GM19397 (cell line): ENCODE measurements at regions not wholly inside any gene's neighbourhood (a gene's known extent, or its start where the extent isn't known, plus 50 kb on each side); places are given as distances from the start of the nearest gene placed in this dataset.
"Not testable (repeated sequence)": the region's sequence is repeated elsewhere in the genome, so short reads cannot be mapped to it uniquely, and the experiment has no call there.

Experiments
- ATAC-seq: cut with Tn5 transposase; IDR thresholded peaks from one replicate; pipeline ENCODE4 v1.9.1; 2021; ENCODE audit warnings: mild to moderate bottlenecking, moderate library complexity; ENCODE audit not compliant: unreplicated experiment

- no peak for ATAC-seq
Observed at GRCh38 chr12:124159655-124160054, 135.2 kb upstream of the RFLNA start.

DNA sequence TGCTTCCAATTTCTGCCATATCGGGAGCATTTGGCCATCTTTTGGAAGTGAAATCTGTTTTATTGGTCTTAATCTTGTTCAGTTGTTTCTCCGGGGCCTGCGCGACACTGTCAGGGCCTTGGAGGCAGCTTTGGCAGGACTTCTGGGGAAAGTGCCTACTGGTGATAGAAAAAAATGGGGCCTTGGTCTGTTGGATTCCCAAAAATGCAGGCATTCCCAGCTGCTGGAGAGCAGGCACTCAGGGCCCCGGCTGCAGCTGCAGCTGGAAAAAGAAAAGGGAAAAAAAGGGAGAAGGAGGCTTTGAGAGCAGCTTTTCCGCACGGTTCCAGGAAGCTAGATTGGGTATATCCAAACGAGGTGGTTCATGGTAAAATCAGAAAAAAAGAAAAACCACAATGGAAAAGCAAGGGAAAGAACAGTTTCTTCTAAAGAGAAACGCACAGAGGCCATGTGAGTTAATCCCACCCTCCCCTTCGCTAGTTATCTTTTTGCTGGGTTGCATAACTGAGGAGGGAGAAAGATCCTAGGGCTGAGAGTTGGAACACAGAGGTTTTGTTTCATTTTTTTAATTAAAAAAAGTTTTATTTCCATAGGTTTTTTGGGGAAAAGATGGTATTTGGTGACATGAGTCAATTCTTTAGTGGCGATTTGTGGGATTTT lies 134.7 kb upstream of the RFLNA start:
- no peak for ATAC-seq

- ATAC-seq = not testable (repeated sequence)
Observed at GRCh38 chr12:124161402-124161801, 133.5 kb upstream of the RFLNA start.

- no peak for ATAC-seq
Observed at GRCh38 chr12:124162151-124163110, 132.5 kb upstream of the RFLNA start.

DNA sequence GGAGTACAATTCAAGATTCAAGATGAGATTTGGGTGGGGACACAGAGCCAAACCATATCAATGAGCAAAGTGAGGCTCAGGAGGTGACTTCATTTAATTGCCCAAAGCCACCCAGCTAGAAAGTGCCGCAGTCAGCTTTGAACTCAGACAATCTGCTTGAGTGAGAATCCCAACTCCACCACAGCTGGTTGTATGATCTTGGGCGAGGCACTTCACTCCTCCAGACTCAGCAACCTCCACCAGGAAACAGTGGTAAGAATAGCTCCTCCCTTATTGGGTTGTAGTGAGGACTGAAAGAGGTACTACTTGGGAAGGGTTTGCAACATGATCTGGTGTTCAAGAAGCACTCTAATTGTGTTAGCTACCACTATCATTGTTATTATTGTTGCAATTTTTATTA lies 129.2 kb upstream of the RFLNA start:
- no peak for ATAC-seq

DNA sequence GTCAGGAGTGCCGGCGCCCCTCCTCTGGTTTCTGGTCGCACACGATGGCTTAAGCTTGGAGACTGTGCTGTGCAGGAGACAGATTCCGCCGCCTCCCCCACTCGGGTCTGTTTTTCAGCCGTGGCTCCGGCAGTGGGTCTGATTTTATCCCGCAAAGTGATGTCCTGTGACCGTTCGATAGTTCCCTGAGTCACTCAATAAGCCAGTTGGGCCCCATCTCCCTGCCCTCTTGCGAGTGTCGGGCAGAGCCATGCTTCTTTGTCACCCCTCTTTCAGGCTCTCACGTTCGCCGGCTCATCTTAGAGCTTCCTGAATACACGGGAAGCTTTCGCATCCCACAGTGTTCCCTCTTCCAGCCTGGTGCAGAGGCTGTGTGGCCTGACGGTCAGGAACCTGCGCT lies 127.8 kb upstream of the RFLNA start:
- no peak for ATAC-seq

GRCh38 chr12:124168016-124168786 lies 126.7 kb upstream of the RFLNA start:
- ATAC-seq = no peak

- ATAC-seq = no peak
Observed at GRCh38 chr12:124169577-124170284, 125.2 kb upstream of the RFLNA start.

- ATAC-seq = no peak
Observed at GRCh38 chr12:124170760-124171159, 124.1 kb upstream of the RFLNA start.

- ATAC-seq = no peak
Observed at GRCh38 chr12:124171231-124171979, 123.5 kb upstream of the RFLNA start.

DNA sequence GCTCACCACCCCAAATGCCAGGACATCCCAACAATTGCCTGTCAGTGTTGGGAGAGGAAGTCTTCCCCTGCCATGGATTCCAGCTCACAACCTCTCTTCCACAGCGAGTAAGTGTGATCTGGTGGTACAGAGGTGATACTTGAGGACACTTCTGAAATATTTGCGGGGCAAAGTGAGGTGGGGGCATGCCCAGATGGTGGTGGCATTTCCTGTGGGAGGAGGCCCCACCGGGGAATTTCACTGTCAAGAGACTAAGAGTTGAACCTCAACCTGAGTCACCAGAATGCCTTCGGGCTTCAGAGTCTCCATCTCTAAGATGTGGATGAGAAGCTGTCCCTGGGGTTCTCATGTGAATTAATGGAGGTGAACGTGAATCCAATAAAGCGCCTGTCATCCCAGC lies 122.3 kb upstream of the RFLNA start:
- ATAC-seq = no peak

DNA sequence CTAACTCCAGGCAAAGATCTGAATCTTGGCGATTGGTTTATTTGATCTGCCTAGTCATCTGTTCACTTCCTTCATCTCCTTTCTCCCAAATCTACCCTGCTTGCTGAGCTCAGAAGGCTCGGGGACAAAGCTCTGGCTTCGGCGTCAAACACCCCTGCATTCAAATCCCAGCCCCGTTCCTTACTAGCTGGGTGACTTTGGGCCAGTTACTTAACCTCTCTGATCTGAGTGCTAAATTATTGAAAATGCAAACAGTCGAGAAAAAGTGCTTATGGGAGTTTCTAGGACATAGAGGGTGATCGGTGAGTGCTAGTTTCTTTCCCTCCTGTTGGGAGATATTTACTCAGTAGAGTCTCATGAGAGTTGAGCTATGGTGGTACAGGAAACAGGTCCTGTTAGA lies 121.2 kb upstream of the RFLNA start:
- ATAC-seq = no peak

DNA sequence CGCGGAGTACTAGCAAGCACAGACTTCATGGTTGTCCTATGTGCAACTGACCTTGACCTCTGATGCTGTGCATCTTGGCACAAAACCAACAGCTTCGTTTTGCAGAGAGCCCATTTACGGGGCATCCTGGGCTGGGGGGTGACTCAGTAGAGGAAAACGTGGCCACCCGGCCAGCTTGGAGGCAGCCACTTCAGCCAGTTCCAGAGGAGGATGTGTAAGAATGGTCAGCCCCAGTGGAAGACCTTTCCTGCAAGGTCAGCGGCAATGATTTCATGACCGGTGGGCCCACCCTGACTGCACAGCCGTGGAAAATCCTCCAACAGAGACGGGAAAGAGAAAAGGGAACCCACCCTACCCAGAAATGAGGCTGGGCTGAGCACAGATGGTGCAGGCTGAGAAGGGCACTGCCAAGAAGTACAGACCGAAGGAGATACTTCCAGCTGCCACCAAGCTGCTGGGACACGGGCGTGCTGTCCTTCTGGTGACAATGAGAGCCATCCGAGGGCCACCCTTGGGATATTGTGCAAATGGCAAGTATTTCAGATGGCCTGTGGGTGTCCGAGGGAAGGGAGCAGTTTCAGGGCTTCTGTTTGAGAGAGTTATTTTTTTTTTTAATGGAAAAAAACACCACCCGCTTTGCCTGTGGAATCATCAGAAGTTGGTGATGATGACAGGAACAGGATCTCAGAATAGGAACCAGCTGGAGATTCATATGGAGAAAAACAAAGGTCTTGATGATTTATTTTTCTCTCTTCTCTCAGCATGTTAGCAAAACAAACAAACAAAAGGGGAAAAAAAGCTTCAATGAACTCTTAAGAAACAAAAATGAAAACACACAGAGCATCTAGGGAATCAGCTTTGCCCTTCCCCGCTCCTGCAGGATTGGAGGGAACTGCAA lies 120.2 kb upstream of the RFLNA start:
- ATAC-seq = no peak

- no peak for ATAC-seq
Observed at GRCh38 chr12:124175704-124176103, 119.2 kb upstream of the RFLNA start.

- ATAC-seq = no peak
Observed at GRCh38 chr12:124177276-124177950, 117.5 kb upstream of the RFLNA start.

DNA sequence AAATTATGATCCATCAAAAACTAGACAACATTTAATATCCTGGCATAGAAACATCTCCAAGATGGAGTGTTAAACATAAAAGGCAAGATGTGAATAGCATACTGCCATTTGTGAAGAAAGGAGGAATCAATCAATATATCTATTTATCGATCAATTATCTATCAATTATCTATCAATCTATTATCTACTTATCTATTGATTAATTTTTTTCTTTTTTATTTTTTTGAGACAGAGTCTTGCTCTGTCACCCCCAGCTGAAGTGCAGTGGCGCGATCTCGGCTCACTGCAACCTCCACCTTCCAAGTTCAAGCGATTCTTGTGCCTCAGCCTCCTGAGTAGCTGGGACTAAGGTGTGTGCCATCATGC lies 117.0 kb upstream of the RFLNA start:
- ATAC-seq = no peak

DNA sequence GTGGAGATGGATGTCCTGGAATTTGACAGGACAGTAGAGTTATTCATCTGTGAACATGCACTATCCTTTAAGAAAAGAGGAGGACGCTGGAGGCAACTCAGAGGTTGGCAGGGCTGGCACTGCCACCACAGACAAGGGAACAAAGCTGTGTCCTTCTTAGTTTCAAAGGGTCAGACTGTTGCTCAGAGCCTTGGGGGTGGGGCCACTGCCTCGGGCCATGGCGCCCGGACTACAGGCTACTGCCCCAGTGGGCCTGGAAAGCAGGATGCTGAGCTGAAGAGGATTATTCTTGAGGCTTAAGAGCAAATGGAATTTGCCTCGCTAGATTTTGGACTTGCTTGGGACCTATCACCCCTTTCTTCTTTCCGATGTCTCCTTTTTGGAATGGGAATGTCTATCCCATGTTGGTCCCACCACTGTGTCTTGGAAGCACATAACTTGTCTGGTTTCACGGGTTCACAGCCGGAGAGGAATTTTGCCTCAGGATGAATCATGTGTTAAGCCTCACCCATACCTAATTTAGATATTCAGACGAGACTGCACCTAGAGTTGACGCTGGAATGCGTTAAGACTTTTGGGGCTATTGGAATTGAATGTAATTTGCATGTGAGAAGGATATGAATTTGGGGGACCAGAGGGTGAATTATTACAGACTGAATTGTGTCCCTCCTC lies 114.8 kb upstream of the RFLNA start:
- ATAC-seq = no peak

GRCh38 chr12:124183172-124183571 lies 111.7 kb upstream of the RFLNA start:
- ATAC-seq = no peak
